DMS53 treated with DMSO at 0.1 percent for 48 hours (cell line): ENCODE measurements at regions not wholly inside any gene's neighbourhood (a gene's known extent, or its start where the extent isn't known, plus 50 kb on each side); places are given as distances from the start of the nearest gene placed in this dataset.

ENCODE experiments used
- DNase-seq: peaks from one replicate; lab custom pipeline; 2025; ENCODE audit not compliant: unreplicated experiment; lab: John Stamatoyannopoulos, UW

GRCh38 chr4:34791209-34791608 lies 1453.1 kb downstream of the ARAP2 start:
- no peak for DNase-seq

GRCh38 chr4:34800953-34801352 lies 1443.4 kb downstream of the ARAP2 start:
- no peak for DNase-seq

GRCh38 chr4:34814266-34814665 lies 1430.0 kb downstream of the ARAP2 start:
- DNase-seq = no peak

GRCh38 chr4:34824515-34824914 lies 1419.8 kb downstream of the ARAP2 start:
- no peak for DNase-seq

- DNase-seq = no peak
Observed at GRCh38 chr4:34826660-34827059, 1417.7 kb downstream of the ARAP2 start.

GRCh38 chr4:34845926-34846325 lies 1398.4 kb downstream of the ARAP2 start:
- DNase-seq = no peak

GRCh38 chr4:34850421-34850820 lies 1393.9 kb downstream of the ARAP2 start:
- no peak for DNase-seq

GRCh38 chr4:34850968-34851367 lies 1393.3 kb downstream of the ARAP2 start:
- DNase-seq = no peak

GRCh38 chr4:34851411-34851810 lies 1392.9 kb downstream of the ARAP2 start:
- DNase-seq = no peak

- no peak for DNase-seq
Observed at GRCh38 chr4:34854451-34854850, 1389.9 kb downstream of the ARAP2 start.

- no peak for DNase-seq
Observed at GRCh38 chr4:34861666-34862065, 1382.6 kb downstream of the ARAP2 start.

- peak; percentile 25 for DNase-seq
Observed at GRCh38 chr4:34878961-34879360, 1365.4 kb downstream of the ARAP2 start.

GRCh38 chr4:34880246-34880645 lies 1364.1 kb downstream of the ARAP2 start:
- no peak for DNase-seq

GRCh38 chr4:34891892-34892291 lies 1352.4 kb downstream of the ARAP2 start:
- no peak for DNase-seq

- no peak for DNase-seq
Observed at GRCh38 chr4:34893382-34893781, 1350.9 kb downstream of the ARAP2 start.

- DNase-seq = no peak
Observed at GRCh38 chr4:34920032-34920431, 1324.3 kb downstream of the ARAP2 start.

- no peak for DNase-seq
Observed at GRCh38 chr4:34921391-34921790, 1322.9 kb downstream of the ARAP2 start.

- no peak for DNase-seq
Observed at GRCh38 chr4:34922325-34922724, 1322.0 kb downstream of the ARAP2 start.

- no peak for DNase-seq
Observed at GRCh38 chr4:34932591-34932990, 1311.7 kb downstream of the ARAP2 start.

- DNase-seq = no peak
Observed at GRCh38 chr4:34935739-34936138, 1308.6 kb downstream of the ARAP2 start.

GRCh38 chr4:34939073-34939472 lies 1305.2 kb downstream of the ARAP2 start:
- no peak for DNase-seq

GRCh38 chr4:34943741-34944386 lies 1300.5 kb downstream of the ARAP2 start:
- DNase-seq = no peak

GRCh38 chr4:34950926-34951325 lies 1293.4 kb downstream of the ARAP2 start:
- peak; percentile 17 for DNase-seq
